Stimulated activated CD4-positive, alpha-beta T cell treated with anti-CD3 and anti-CD28 coated beads, TNF-alpha, amount 100 ng/mL, for 1 hour (primary cell): ENCODE measurements at regions not wholly inside any gene's neighbourhood (a gene's known extent, or its start where the extent isn't known, plus 50 kb on each side); places are given as distances from the start of the nearest gene placed in this dataset.

Experiments
- DNase-seq, 3 donors: peaks; one replicate each; pipeline ENCODE4 v3.0.0-alpha.2; 2020; ENCODE audit warnings: low read depth in 3 of 3, low spot score in 1 of 3

DNA sequence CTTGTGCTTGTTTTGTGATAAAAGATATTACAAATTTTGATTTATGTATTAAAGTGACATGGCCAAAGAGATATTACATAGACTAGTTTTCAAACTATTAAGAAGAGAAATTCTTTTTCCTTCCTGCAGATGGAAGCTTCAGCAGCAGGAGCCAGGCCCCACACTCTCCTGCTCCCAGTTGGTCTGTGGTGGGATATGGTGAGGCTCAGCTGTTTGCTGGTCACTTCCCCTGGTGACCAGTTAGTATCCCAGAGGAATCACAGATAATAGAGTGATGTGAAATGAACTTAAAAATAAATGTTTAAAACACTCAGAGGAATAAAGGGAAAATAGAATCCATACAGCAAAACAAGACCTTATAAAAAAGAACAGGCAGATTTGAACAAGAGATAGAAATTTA lies 154.7 kb downstream of the KTN1 start:
- DNase-seq, result no peak

DNA sequence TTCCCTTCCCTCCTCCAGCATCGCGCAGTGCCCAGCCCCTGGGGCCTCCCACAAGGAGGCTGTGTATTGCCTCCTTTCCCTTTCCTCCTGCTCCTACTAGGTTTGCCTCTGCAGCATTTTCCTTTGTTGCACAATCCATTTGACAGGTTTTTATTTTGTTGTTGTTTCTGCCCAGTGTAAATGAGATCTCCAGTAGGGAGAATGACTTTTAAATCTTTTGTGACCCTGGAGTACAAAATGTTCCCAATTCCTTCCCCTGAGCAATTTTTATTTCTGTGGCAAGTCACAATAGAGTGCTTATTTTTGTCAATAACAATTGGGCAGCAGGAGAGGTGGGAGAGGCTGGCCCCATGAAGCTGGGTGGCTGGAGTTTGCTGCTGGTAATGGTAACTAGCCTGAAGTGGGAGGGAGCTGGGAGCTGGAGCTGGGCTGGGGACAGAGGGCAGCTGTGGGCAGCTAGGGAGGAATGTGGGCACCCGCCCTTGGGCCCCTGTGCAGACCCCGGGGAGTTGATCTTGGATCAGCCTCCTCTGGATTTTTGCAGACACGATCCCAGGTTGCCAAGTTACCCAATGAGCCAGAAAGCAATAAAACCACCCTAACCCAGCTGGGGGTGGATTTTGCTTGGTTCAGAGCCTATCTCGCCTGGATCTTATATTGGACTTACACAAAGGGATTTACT lies 160.1 kb downstream of the KTN1 start:
- DNase-seq, result no peak

DNA sequence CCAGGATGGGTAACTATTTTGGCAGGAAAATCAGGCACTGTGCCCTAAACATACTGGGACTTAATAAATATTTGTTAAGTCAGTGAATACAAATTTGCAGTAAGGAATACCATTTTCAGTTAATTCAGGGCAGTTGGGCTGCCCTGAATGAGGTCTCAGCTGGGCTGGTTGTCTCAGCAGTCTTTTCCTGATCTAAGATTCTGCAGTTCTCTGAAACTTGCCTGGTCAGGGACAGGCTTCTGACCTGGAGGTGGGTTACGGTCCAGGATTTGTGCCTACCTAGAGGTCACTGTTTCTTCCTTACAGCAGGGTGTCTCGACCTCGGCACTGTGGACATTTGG lies 160.6 kb downstream of the KTN1 start:
- DNase-seq, result no peak

DNA sequence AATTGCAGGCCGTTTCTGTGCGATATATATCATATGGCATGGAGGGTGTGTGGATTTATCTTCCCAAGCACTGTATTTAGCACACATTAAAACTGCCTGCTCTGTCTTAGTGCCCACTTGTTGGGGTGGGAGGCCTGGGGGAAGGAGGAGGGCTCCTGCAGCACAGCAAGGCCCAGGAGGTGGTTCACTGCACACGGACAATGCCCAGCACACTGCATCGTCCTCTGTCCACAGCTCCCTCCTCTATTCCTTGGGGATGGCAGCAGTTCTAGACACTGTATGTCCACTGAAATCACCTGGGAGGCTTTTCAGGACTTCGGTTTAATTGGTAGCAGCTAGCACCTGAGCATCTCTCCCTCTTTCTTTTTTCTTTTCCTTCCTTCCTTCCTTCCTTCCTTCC lies 161.2 kb downstream of the KTN1 start:
- no peak for DNase-seq

DNA sequence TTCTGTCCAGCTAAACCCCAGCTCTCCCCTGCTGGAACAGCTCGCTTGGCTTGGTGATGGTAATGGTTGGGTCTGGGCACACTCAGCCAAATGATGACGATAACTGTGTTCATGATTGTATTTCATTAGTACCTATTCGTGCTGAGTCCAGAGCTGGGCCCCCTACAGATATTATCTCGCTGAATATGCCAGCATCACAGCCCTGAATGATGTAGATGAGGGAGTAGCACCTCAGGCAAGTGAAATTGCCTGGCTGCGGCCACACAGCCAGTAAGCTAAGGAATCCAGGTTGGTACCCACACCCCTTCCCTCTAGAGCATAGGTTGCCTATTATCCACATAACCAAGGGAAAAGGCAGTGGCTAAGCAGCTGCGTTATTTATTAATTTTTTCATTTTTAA lies 163.5 kb downstream of the KTN1 start:
- no peak for DNase-seq

DNA sequence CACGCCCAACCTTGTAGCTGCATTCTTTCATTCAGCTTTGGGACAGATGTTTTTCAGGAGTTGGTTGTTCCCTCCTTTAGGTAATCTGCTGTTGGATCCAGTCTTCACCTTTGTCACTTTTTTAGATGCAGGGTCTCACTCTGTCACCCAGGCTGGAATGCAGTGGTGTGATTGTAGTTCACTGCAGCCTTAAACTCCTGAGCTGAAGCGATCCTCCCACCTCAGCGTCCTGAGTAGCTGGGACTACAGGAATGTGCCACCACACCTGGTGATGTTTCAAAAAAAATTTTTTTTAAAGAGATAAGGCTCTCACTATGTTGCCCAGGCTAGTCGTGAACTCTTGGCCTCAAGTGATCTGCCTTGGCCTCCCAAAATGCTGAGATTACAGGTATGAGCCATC lies 164.3 kb downstream of the KTN1 start:
- no peak for DNase-seq

DNA sequence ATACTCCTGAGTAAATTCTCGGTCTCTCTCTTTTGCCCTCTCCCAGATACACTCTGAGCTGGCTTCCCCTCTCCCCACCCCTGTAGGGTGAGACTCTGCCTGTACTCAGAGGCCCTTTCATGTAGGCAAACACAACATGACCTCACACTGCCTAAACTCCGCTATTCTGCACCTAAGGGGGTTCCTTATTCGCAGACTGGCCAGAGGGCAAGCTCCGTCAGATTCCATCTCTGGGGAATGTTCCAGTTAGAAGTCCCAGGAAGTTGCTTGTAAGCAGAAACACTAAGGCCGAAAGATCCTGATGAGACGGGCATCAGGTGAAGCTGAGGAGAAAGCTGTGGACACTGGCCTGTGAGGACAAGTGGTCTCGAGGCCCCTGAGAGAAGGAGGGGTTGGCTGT lies 165.9 kb downstream of the KTN1 start:
- no peak for DNase-seq

DNA sequence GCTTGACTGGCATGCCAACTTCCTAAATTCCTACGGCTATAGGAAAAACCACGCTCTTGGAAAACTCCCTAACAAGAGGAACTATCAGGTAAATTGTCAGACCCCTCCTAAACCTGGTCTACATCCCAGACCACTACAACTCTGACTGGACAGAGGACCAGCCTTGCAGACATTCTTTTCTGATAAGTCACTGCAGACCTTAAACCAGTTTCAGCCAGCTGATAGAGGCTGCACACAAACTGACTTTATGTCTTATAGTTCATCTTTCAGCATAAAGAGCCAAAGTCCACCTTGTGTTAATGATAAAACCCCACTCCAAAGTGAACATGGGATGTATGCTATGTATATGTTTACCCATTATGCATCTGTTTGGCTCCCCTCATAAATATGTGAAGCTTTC lies 166.6 kb downstream of the KTN1 start:
- DNase-seq, result no peak

DNA sequence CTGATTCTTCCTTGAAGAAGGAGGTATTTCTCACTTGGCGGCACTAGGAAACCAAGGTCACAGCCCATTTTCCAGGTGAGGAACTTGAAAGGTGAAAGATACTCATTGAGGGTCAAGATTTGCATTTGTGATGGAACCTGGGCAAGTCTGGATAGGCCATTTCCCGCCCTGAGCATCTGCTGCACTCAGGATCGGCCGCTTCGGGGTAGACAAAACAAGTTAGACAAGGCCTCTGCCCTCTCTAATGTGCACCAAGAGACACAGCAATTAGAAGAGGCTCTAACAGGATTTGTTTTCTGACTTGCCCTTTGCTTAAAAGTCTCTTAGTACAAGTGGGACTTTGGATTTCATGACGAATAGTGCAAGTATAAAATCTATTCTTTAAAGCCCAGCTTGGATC lies 167.2 kb downstream of the KTN1 start:
- DNase-seq, result no peak

DNA sequence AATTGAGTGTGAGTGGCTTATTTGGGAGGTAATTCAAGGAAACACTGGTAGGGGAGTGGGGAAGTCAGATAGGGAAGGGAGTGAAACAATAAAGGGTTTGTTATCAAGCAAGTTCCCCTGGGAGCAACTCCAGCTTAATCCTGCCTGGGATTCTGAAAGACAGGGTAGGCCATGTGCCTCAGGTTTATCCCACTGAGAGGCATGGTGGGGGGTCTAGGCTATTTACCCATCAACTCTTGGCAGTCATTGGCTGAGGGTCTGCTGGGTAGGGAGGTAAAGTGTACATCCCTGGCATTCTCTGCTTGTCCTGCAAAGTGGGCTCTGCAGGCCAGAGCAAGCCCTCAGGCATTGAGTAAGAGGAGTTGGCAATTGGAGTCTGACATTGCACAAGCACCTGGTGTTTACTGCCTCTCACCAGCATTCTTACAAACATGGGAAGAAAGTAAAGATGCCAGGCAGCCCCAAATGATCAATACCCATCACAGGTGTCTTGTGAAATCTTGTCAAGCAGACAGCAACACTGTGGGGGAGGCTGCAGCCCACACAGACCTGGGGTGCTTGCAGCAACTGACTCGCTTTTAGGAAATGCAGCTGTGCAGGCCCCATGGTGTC lies 169.3 kb downstream of the KTN1 start:
- DNase-seq, result no peak

DNA sequence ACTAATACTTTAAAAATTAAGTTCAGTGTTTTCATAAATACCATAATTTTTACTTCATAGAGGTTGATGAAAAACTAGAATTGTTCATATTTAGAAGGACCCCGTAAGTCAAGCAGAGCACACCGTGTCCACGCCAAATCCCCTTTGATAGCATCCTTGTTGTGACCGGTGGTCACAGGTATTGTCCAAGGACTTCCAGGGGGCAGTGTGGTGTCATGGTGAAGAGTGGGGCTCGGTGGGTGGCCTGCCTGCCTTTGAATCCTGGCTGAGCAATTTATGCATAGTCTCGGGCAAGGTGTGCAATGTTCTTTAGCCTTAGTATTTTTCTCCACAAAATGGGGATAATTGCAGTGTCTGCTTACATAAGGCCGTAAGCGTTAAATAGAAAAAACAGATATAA lies 169.9 kb downstream of the KTN1 start:
- DNase-seq, result no peak

DNA sequence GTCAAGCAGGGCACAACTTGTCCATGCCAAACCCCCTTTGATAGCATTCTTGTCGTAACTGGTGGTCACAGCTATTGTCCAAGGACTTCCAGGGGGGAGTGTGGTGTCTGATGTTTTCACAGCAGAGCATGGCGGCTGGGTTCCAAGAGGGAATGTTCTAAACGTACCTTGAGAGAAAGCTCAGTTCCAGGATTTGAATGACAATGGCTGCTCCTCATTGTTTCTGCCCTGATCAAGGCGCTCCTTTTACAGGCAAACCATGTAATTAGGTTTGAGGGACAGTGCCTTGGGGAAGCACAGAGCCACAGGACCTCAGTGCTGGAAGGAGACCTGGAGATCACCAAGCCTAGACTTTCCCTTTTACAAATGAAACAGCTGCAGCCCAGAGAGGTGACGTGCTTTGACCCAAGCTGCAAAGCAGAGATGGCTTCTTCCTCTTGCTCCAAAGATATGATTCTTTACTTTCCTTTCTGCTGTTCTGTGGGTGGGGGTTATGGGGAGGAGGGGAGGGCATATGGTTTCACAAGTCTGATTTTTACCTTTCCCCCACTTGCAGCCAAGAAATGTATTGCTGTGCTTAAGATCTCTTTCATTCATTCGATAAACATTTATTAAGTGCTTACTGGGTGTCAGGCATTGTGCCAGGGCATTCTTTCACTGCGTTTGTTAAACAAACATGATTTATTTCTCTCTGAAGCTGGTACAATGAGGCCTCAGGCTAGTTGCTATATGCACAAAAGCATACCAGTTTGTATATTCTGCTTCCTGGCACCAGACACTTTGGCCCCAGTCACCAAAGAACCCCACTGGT lies 172.8 kb downstream of the KTN1 start:
- no peak for DNase-seq

DNA sequence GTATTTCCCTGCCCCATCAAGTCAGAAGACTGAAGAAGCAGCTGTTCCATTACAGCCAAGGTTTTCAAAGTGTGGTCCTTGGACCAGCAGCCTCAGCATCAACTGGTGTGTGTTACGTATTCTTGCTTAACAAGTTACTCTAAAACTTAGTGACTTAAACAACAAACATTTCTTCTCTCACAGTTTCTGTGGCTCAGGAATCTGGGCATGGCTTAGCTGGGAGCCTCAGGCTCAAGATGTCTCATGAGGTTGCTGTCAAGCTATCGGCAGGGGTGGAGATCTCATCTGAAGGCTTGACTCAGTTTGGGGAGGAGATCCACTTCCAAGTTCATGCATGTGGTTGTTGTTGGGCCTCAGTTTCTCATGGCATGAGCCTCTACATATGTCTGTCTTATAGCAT lies 174.5 kb downstream of the KTN1 start:
- no peak for DNase-seq

DNA sequence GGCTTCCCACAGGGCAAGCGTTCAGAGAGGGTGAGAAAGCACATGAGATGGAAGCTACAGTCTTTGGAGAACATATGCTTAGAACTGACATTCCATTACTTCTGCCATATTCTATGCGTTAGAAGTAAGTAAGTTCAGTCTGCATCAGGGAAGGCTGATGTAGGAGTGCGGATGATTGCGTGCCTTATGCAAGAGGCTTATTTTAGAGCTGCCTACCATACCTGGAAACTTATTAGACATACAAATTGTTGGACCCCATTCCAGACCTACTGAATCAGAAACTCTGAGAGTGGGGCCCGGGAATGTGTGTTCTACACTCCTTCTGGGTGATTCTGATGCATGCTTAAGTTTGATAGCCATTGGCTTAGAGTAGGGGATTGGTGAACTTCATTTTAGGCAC lies 174.9 kb downstream of the KTN1 start:
- DNase-seq, result no peak

DNA sequence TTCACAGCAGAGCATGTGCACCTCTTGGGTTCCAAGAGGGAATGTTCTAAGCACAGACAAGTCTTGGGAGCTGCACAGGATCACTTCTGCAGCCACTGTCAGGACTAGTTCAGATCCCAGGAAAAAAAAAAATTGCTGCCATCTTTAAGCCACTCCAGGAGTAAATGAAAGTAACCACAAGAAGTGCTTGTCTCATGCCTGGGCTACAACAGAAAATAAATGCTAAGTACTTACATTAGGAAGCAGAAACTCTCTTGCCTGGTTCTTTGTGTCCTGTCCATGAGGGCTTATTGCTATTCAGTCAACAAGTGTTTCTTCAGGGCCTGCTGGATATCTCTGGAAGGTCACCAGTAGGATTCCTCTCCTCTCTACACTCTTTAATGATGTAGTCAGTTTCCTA lies 176.1 kb downstream of the KTN1 start:
- no peak for DNase-seq

DNA sequence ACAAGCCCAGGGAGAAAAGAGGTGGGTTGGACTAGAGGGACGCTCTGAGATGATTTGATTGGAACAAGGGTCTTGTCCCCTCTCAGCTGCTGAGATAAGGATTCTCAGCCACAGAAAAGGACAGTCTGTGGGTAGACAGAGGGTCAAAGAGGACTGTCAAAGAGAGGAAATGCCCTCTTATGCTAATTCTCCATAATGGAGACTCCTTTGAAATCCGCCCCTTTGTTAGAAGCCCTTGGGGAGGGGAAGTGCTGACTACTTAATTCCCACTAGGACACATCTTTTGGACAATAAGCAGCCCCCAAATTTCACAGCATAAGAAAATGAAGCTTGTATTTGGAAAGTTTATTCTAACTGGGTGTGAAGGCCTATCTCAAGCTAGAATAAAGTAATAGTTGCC lies 176.6 kb downstream of the KTN1 start:
- DNase-seq, result no peak

DNA sequence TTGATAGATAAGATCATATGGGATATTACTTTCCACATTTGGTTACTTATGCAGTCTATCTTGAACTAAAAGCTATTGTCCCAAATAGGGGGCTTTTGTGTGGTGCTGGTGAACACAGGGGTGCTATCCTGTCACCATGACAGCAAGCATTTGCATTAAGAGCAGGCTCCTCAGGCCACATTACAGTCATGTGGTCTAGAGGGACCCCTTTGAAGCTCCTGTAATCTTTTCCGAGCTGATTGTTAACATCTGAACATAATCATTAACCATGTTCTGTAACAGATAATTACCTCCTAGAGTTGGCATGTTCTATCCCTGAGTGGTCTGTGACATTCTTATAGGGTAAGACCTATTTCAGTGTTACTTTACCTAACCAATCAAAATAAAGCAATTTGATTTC lies 178.8 kb downstream of the KTN1 start:
- DNase-seq, result no peak

DNA sequence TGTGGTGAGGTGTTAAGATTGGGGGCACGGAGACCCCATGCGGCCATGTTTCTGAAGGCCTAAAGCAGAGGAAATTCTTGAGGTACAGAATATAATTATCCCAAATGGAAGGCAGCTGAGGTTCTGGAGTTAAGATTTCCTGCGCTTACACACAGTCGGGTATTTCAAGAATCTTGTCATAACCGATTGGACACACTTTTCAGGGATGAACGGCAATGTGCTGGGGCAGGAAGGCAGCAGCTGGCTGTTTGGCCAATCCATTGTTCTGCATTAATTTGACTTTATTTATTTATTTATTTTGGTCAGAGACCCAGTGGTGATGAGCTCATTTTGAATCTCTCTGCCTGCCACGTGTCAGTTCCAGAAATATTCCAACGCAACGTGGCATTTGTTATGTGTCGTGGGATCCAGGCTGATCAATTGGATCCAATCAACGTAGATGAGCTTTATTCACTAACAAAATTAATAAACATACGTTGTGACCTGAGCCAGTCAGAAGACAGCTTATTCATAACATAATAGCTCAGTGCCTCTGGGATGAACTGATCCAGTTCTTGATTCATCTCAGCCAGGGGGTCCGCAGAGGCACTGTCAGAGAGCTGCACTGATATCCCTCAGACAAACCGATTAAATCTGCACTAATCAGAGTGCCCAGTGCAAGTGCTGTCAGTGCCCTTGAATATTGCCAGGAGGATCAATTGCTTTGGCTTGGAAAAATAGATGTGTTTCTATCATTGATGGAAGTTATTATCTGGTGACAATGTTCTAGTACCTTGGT lies 181.0 kb downstream of the KTN1 start:
- DNase-seq, result no peak

DNA sequence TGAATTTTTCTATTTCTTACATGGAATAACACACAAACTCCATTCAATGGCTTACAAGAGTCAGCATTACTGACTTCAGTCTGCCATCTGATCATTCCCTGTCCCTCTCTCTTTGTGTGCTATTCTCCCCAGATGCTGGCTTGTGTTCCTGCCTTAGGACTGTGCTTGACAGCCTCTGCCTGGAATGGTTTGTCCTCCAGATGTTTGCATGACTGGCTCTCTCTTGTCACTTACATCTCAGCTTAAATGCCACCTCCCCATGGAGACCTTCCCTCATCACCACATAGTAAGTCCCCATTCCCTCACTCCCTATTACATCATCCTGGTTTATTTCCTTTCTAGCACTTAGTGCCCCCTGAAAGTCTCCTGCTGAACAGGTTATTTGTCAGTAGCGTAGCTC lies 181.6 kb downstream of the KTN1 start:
- DNase-seq, result no peak

DNA sequence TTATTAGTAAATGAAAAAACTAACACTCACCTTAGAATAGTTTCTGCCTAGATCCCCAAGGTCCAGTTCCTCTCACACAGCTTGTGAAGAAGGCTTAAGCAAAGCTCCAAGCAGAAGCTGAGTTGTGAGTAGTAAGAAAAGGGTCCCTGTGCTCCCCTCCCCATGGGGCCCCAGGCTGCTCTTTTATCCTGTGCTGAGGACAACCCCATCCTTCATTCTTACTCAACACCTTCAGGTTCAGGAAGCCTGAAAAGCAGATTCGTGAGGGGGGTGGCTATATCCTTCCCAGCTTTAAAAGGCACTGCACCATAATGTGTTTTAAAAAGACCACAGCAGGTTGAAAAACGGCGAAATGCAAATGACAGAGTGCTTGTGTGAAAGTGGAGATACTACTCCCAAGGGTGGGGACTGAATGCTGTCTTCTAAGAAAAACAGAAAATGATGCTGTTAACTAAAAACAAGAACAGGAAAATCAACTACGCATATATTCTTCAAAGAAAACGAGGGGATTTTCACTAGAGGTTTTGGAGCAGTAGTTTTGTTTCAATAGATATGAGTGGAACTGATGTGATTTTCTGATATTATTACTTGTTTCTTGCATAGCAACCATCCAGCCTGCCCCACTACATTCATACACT lies 182.7 kb downstream of the KTN1 start:
- no peak for DNase-seq

DNA sequence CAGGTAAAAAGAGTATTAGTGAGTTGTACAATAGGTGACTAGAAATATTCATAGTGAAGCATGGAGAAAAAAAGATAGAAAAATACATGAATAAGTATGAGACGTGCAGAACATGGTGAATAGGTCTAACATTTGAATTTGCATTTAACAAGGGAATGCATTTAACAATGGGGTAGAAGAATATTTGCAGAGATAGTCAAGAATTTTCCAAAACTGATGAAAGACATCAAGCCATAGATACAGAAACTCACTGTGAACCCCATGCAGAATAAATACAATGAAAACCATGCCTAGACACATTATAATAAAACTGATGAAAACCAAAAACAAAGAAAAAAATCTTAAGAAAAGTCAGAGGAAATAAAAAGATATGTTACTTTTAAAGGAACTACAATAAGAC lies 184.8 kb downstream of the KTN1 start:
- no peak for DNase-seq
